ENCODE measurements at regions not wholly inside any gene's neighbourhood (a gene's known extent, or its start where the extent isn't known, plus 50 kb on each side); places are given as distances from the start of the nearest gene placed in this dataset.

- 0 to 92% (median 31%) methylated on average over 1 to 2 of the region's 2 CpGs; no CpG with 5 or more reads in 2 of the 10 experiments for WGBS, 10 experiments
- no peak for ATAC-seq (replicated peaks in 6 of 8)
- Histone ChIP-seq H3K4me3 (no peak overlapping the region), H3K27ac (no peak overlapping the region), H3K4me1 (replicated peaks in 1 of 2) (no peaks in the 10 kb centered on the region)
- in situ Hi-C loops (cut with MboI; ENCODE audit: low pct_unique_long_range_greater_than_20kb in 2 of 9, low sequenced_read_pairs in 9 of 9, unreplicated experiment in 9 of 9) = no loop called here
These were observed 439.6 kb downstream of the CDH8 start for GRCh38 chr16:61596655-61597054.

- Histone ChIP-seq H3K4me3 (no peak overlapping the region), H3K4me1 (replicated peaks in 1 of 2) (no peaks in the 10 kb centered on the region), H3K27ac (no peak overlapping the region)
- in situ Hi-C loops (cut with MboI; ENCODE audit: low pct_unique_long_range_greater_than_20kb in 2 of 9, low sequenced_read_pairs in 9 of 9, unreplicated experiment in 9 of 9) = no loop called here
- ATAC-seq (replicated peaks in 6 of 8) = no peak
- WGBS, 10 experiments = 0 to 100% (median 69%) methylated on average over 2 to 3 of the region's 3 CpGs; no CpG with 5 or more reads in 1 of the 10 experiments
These were observed 440.6 kb downstream of the CDH8 start for GRCh38 chr16:61595605-61596004.

- Histone ChIP-seq H3K4me1 (replicated peaks in 1 of 2) (no peaks in the 10 kb centered on the region), H3K27ac (no peak overlapping the region), H3K4me3 (no peak overlapping the region)
- ATAC-seq (replicated peaks in 6 of 8) = no peak
- WGBS, 10 experiments = 11 to 80% (median 50%) methylated on average over 1 of the region's 1 CpG; no CpG with 5 or more reads in 5 of the 10 experiments
- in situ Hi-C loops (cut with MboI; ENCODE audit: low pct_unique_long_range_greater_than_20kb in 2 of 9, low sequenced_read_pairs in 9 of 9, unreplicated experiment in 9 of 9) = no loop called here
These were observed 445.7 kb downstream of the CDH8 start for GRCh38 chr16:61590577-61590976.

- no peak overlapping the region for H3K27ac ChIP-seq
- no peaks in the 10 kb centered on the region for H3K4me1 ChIP-seq (replicated peaks in 1 of 2)
- no peak for ATAC-seq (replicated peaks in 6 of 8)
- in situ Hi-C loops (cut with MboI; ENCODE audit: low pct_unique_long_range_greater_than_20kb in 2 of 9, low sequenced_read_pairs in 9 of 9, unreplicated experiment in 9 of 9) = no loop called here
- 0 to 84% (median 52%) methylated on average over 1 to 2 of the region's 2 CpGs for WGBS, 10 experiments
- no peak overlapping the region for H3K4me3 ChIP-seq
These were observed 448.7 kb downstream of the CDH8 start for GRCh38 chr16:61587526-61587925.

GRCh38 chr16:61581417-61582046, 454.7 kb downstream of the CDH8 start:
- in situ Hi-C loops (cut with MboI; ENCODE audit: low pct_unique_long_range_greater_than_20kb in 2 of 9, low sequenced_read_pairs in 9 of 9, unreplicated experiment in 9 of 9) = no loop called here
- no peak overlapping the region for H3K27ac ChIP-seq
- WGBS, 10 experiments = 0 to 100% (median 75%) methylated on average over 2 to 20 of the region's 24 CpGs; no CpG with 5 or more reads in 3 of the 10 experiments
- ATAC-seq (replicated peaks in 6 of 8) = no peak
- no peaks in the 10 kb centered on the region for H3K4me1 ChIP-seq (replicated peaks in 1 of 2)
- no peak overlapping the region for H3K4me3 ChIP-seq

GRCh38 chr16:61580579-61580978, 455.7 kb downstream of the CDH8 start:
- WGBS, 10 experiments = 30 to 100% (median 93%) methylated on average over 1 to 7 of the region's 17 CpGs; no CpG with 5 or more reads in 2 of the 10 experiments
- H3K4me1 ChIP-seq (replicated peaks in 1 of 2) = no peaks in the 10 kb centered on the region
- no peak for ATAC-seq (replicated peaks in 6 of 8)
- no peak overlapping the region for H3K4me3 ChIP-seq
- in situ Hi-C loops (cut with MboI; ENCODE audit: low pct_unique_long_range_greater_than_20kb in 2 of 9, low sequenced_read_pairs in 9 of 9, unreplicated experiment in 9 of 9) = no loop called here
- no peak overlapping the region for H3K27ac ChIP-seq

GRCh38 chr16:61579195-61579594, 457.0 kb downstream of the CDH8 start:
- no peak for ATAC-seq (replicated peaks in 6 of 8)
- in situ Hi-C loops (cut with MboI; ENCODE audit: low pct_unique_long_range_greater_than_20kb in 2 of 9, low sequenced_read_pairs in 9 of 9, unreplicated experiment in 9 of 9) = no loop called here
- no peaks in the 10 kb centered on the region for H3K4me1 ChIP-seq (replicated peaks in 1 of 2)
- no peak overlapping the region for H3K4me3 ChIP-seq
- 6 to 100% (median 78%) methylated on average over 1 to 2 of the region's 2 CpGs; no CpG with 5 or more reads in 5 of the 10 experiments for WGBS, 10 experiments
- no peak overlapping the region for H3K27ac ChIP-seq

GRCh38 chr16:61576476-61576875, 459.8 kb downstream of the CDH8 start:
- in situ Hi-C loops (cut with MboI; ENCODE audit: low pct_unique_long_range_greater_than_20kb in 2 of 9, low sequenced_read_pairs in 9 of 9, unreplicated experiment in 9 of 9) = no loop called here
- WGBS, 10 experiments = 67 to 100% (median 95%) methylated on average over 1 to 3 of the region's 5 CpGs; no CpG with 5 or more reads in 7 of the 10 experiments
- Histone ChIP-seq H3K4me1 (replicated peaks in 1 of 2) (no peaks in the 10 kb centered on the region), H3K27ac (no peak overlapping the region), H3K4me3 (no peak overlapping the region)
- no peak for ATAC-seq (replicated peaks in 6 of 8)

- ATAC-seq (replicated peaks in 6 of 8) = peak in 1 of 8 experiments; percentile 54
- WGBS, 10 experiments = 0 to 85% (median 45%) methylated on average over 1 to 3 of the region's 3 CpGs
- Histone ChIP-seq H3K4me1 (replicated peaks in 1 of 2) (no peaks in the 10 kb centered on the region), H3K27ac (no peak overlapping the region), H3K4me3 (no peak overlapping the region)
- in situ Hi-C loops (cut with MboI; ENCODE audit: low pct_unique_long_range_greater_than_20kb in 2 of 9, low sequenced_read_pairs in 9 of 9, unreplicated experiment in 9 of 9) = no loop called here
These were observed 460.6 kb downstream of the CDH8 start for GRCh38 chr16:61575617-61576016.

GRCh38 chr16:61569028-61569427, 467.2 kb downstream of the CDH8 start:
- WGBS, 10 experiments = 0 to 100% (median 68%) methylated on average over 1 to 2 of the region's 2 CpGs
- Histone ChIP-seq H3K27ac (no peak overlapping the region), H3K4me1 (replicated peaks in 1 of 2) (no peaks in the 10 kb centered on the region), H3K4me3 (no peak overlapping the region)
- in situ Hi-C loops (cut with MboI; ENCODE audit: low pct_unique_long_range_greater_than_20kb in 2 of 9, low sequenced_read_pairs in 9 of 9, unreplicated experiment in 9 of 9) = no loop called here
- peak in 2 of 8 experiments; percentile 40 to 61 for ATAC-seq (replicated peaks in 6 of 8)

GRCh38 chr16:61564716-61565115, 471.5 kb downstream of the CDH8 start:
- Histone ChIP-seq H3K4me3 (no peak overlapping the region), H3K27ac (no peak overlapping the region), H3K4me1 (replicated peaks in 1 of 2) (no peaks in the 10 kb centered on the region)
- no peak for ATAC-seq (replicated peaks in 6 of 8)
- WGBS, 10 experiments = 0 to 100% (median 57%) methylated on average over 1 to 2 of the region's 2 CpGs; no CpG with 5 or more reads in 1 of the 10 experiments
- in situ Hi-C loops (cut with MboI; ENCODE audit: low pct_unique_long_range_greater_than_20kb in 2 of 9, low sequenced_read_pairs in 9 of 9, unreplicated experiment in 9 of 9) = no loop called here

- H3K4me3 ChIP-seq = no peak overlapping the region
- in situ Hi-C loops (cut with MboI; ENCODE audit: low pct_unique_long_range_greater_than_20kb in 2 of 9, low sequenced_read_pairs in 9 of 9, unreplicated experiment in 9 of 9) = no loop called here
- no peaks in the 10 kb centered on the region for H3K4me1 ChIP-seq (replicated peaks in 1 of 2)
- WGBS, 10 experiments = 0 to 98% (median 66%) methylated on average over 1 to 13 of the region's 24 CpGs; no CpG with 5 or more reads in 3 of the 10 experiments
- no peak overlapping the region for H3K27ac ChIP-seq
- ATAC-seq (replicated peaks in 6 of 8) = no peak
These were observed 480.4 kb downstream of the CDH8 start for GRCh38 chr16:61555718-61556441.

- Histone ChIP-seq H3K4me3 (no peak overlapping the region), H3K4me1 (replicated peaks in 1 of 2) (no peaks in the 10 kb centered on the region), H3K27ac (no peak overlapping the region)
- ATAC-seq (replicated peaks in 6 of 8) = no peak
- in situ Hi-C loops (cut with MboI; ENCODE audit: low pct_unique_long_range_greater_than_20kb in 2 of 9, low sequenced_read_pairs in 9 of 9, unreplicated experiment in 9 of 9) = no loop called here
- WGBS, 10 experiments = 0 to 88% (median 33%) methylated on average over 1 to 2 of the region's 2 CpGs; no CpG with 5 or more reads in 2 of the 10 experiments
These were observed 486.9 kb downstream of the CDH8 start for GRCh38 chr16:61549327-61549726.

- Histone ChIP-seq H3K4me1 (replicated peaks in 1 of 2) (no peaks in the 10 kb centered on the region), H3K27ac (no peak overlapping the region), H3K4me3 (no peak overlapping the region)
- no peak for ATAC-seq (replicated peaks in 6 of 8)
- in situ Hi-C loops (cut with MboI; ENCODE audit: low pct_unique_long_range_greater_than_20kb in 2 of 9, low sequenced_read_pairs in 9 of 9, unreplicated experiment in 9 of 9) = no loop called here
These were observed 488.6 kb downstream of the CDH8 start for GRCh38 chr16:61547626-61548025.
